ENCODE measurements at regions not wholly inside any gene's neighbourhood (a gene's known extent, or its start where the extent isn't known, plus 50 kb on each side); places are given as distances from the start of the nearest gene placed in this dataset.
"Not testable (repeated sequence)": the region's sequence is repeated elsewhere in the genome, so short reads cannot be mapped to it uniquely, and the experiment has no call there.

GRCh38 chr19:28627669-28628068 lies 585.3 kb downstream of the UQCRFS1 start:
- Histone ChIP-seq H3K4me3 (no peak overlapping the region), H3K9me3 (replicated peaks; ENCODE audit: control insufficient read depth, insufficient read depth, low read length) (no peaks in the 10 kb centered on the region), H3K9ac (ENCODE audit: control insufficient read depth, insufficient read depth, low read length) (no peak overlapping the region), H3K4me1 (ENCODE audit: control insufficient read depth, insufficient read depth, low read length) (no peaks in the 10 kb centered on the region), H4K20me1 (ENCODE audit: control insufficient read depth, insufficient read depth) (no peaks in the 10 kb centered on the region), H3K4me2 (ENCODE audit: control insufficient read depth, insufficient read depth) (no peak overlapping the region), H3K27me3 (replicated peaks in 1 of 2; ENCODE audit: control insufficient read depth in 2 of 2, insufficient read depth in 2 of 2, low read length in 1 of 2) (no peaks in the 10 kb centered on the region), H3K36me3 (ENCODE audit: control insufficient read depth in 2 of 2, insufficient read depth in 2 of 2, low read length in 1 of 2) (no peaks in the 10 kb centered on the region), H3K79me2 (ENCODE audit: control insufficient read depth, insufficient read depth, low read length) (no peaks in the 10 kb centered on the region), H3K27ac (ENCODE audit: control insufficient read depth, insufficient read depth) (no peak overlapping the region), H2AFZ (ENCODE audit: control insufficient read depth, low read depth, low read length) (no peak overlapping the region)
- no peak for FAIRE-seq
- no peak for ATAC-seq
- in situ Hi-C loops (cut with MboI) = no loop called here
- ChIA-PET RAD21 (ENCODE audit: unreplicated experiment) (no interaction called here), CTCF (no interaction called here), POLR2A (no interaction called here), SMC1A (ENCODE audit: uncharacterized antibody, unreplicated experiment) (no interaction called here)
- BruUV-seq (replicated peaks) = no TSS peak
- TF ChIP-seq PBX3 (IDR thresholded peaks at IDR 0.05; ENCODE audit: insufficient replicate concordance, low read depth, low read length) (no peak), IRF4 (IDR thresholded peaks at IDR 0.05; ENCODE audit: low read depth, low read length) (no peak), TCF3 (IDR thresholded peaks at IDR 0.05; ENCODE audit: borderline replicate concordance, insufficient read depth, low read depth, low read length) (no peak), BCLAF1 (IDR thresholded peaks at IDR 0.05) (no peak)
- DNase-seq (ENCODE audit: low read depth, low spot score) = no peak
- intact Hi-C loops (cut with micrococcal nuclease; ENCODE audit: unreplicated experiment) = no loop called here
- 0% methylated on average over 1 of the region's 1 CpG for WGBS (ENCODE audit: insufficient coverage, insufficient replicate concordance, low lambda C conversion rate, missing lambda C conversion rate)

GRCh38 chr19:28626407-28626806 lies 586.5 kb downstream of the UQCRFS1 start:
- H3K4me1 ChIP-seq (ENCODE audit: control insufficient read depth, insufficient read depth, low read length); in situ Hi-C loops (cut with MboI); POLR2A ChIA-PET; RAD21 ChIA-PET (ENCODE audit: unreplicated experiment); H3K4me2 ChIP-seq (ENCODE audit: control insufficient read depth, insufficient read depth); H3K4me3 ChIP-seq; H3K27ac ChIP-seq (ENCODE audit: control insufficient read depth, insufficient read depth); BruUV-seq (replicated peaks); H2AFZ ChIP-seq (ENCODE audit: control insufficient read depth, low read depth, low read length); H3K36me3 ChIP-seq (ENCODE audit: control insufficient read depth in 2 of 2, insufficient read depth in 2 of 2, low read length in 1 of 2); CTCF ChIA-PET; intact Hi-C loops (cut with micrococcal nuclease; ENCODE audit: unreplicated experiment); DNase-seq (ENCODE audit: low read depth, low spot score); H3K79me2 ChIP-seq (ENCODE audit: control insufficient read depth, insufficient read depth, low read length); SMC1A ChIA-PET (ENCODE audit: uncharacterized antibody, unreplicated experiment); H3K27me3 ChIP-seq (replicated peaks in 1 of 2; ENCODE audit: control insufficient read depth in 2 of 2, insufficient read depth in 2 of 2, low read length in 1 of 2); ATAC-seq; FAIRE-seq; H3K9ac ChIP-seq (ENCODE audit: control insufficient read depth, insufficient read depth, low read length); H4K20me1 ChIP-seq (ENCODE audit: control insufficient read depth, insufficient read depth); H3K9me3 ChIP-seq (replicated peaks; ENCODE audit: control insufficient read depth, insufficient read depth, low read length): not testable (repeated sequence)
- WGBS (ENCODE audit: insufficient coverage, insufficient replicate concordance, low lambda C conversion rate, missing lambda C conversion rate) = 25% methylated on average over 2 of the region's 2 CpGs
